ENCODE measurements at regions not wholly inside any gene's neighbourhood (a gene's known extent, or its start where the extent isn't known, plus 50 kb on each side); places are given as distances from the start of the nearest gene placed in this dataset.

DNA sequence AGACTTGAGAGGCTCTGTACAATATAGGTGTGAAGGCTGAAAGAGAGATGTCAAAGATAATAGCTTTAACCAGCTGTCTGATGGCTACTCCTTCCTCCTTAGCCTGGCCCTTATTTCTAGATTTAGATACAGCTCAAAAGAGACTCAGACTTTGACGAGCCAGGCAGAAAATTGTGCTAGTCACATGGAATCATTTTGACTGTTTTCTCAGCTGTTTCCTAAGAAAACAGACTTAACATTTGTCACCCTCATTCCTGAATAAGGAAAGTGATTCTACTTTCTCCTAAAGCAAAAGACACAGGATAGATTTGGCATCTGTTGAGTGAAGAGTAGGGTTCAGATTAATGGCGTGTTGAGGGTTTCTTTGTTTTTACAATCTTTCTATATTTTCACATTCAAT, 340.7 kb downstream of the DHX15 start:
- TF ChIP-seq EZH2 (IDR thresholded peaks at IDR 0.05; ENCODE audit: borderline replicate concordance, low read depth, low read length, severe bottlenecking) (no peak), POLR2A (IDR thresholded peaks at IDR 0.05; ENCODE audit: low read depth, low read length) (no peak), FOS (IDR thresholded peaks at IDR 0.05; ENCODE audit: borderline replicate concordance, insufficient read depth, low read length) (no peak), MYC (IDR thresholded peaks at IDR 0.05; ENCODE audit: low read depth, low read length) (no peak), JUN (IDR thresholded peaks at IDR 0.05; ENCODE audit: borderline replicate concordance, insufficient read depth, insufficient read length, low read depth) (no peak), POLR2AphosphoS5 (IDR thresholded peaks at IDR 0.05; ENCODE audit: insufficient read depth, low read depth, low read length) (no peak), GATA2 (IDR thresholded peaks at IDR 0.05; ENCODE audit: insufficient read depth, insufficient read length, low read depth, low read length) (no peak)
- TF ChIP-seq, protein P1, sequence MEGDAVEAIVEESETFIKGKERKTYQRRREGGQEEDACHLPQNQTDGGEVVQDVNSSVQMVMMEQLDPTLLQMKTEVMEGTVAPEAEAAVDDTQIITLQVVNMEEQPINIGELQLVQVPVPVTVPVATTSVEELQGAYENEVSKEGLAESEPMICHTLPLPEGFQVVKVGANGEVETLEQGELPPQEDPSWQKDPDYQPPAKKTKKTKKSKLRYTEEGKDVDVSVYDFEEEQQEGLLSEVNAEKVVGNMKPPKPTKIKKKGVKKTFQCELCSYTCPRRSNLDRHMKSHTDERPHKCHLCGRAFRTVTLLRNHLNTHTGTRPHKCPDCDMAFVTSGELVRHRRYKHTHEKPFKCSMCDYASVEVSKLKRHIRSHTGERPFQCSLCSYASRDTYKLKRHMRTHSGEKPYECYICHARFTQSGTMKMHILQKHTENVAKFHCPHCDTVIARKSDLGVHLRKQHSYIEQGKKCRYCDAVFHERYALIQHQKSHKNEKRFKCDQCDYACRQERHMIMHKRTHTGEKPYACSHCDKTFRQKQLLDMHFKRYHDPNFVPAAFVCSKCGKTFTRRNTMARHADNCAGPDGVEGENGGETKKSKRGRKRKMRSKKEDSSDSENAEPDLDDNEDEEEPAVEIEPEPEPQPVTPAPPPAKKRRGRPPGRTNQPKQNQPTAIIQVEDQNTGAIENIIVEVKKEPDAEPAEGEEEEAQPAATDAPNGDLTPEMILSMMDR (IDR thresholded peaks at IDR 0.05; ENCODE audit: extremely low read depth in 1 of 2, insufficient read depth in 1 of 2, low read depth in 1 of 2, low read length in 2 of 2): no peak
- TF ChIP-seq, protein P2, sequence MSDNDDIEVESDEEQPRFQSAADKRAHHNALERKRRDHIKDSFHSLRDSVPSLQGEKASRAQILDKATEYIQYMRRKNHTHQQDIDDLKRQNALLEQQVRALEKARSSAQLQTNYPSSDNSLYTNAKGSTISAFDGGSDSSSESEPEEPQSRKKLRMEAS (IDR thresholded peaks at IDR 0.05; ENCODE audit: insufficient read depth, insufficient read length): no peak
- H3K9me3 ChIP-seq (replicated peaks; ENCODE audit: control insufficient read depth, insufficient read depth, low read length): peaks cover 6% of the 10 kb centered on the region
- H4K20me1 ChIP-seq (replicated peaks; ENCODE audit: control insufficient read depth, extremely low read depth, insufficient read depth, low read length): no peaks in the 10 kb centered on the region
- H3K27ac ChIP-seq (ENCODE audit: insufficient read depth, low read depth, low read length): no peak overlapping the region
- DNase-seq (ENCODE audit: low read depth, low spot score) (no peak), FAIRE-seq (no peak)
- no peak overlapping the region for H3K4me3 ChIP-seq (replicated peaks in 1 of 3; ENCODE audit: insufficient read depth in 1 of 3, low read depth in 1 of 3, low read length in 3 of 3)
- no TSS peak for BruUV-seq (replicated peaks)
- ChIA-PET CTCF (no interaction called here), POLR2A (no interaction called here)
- no peak overlapping the region for H3K4me2 ChIP-seq (ENCODE audit: insufficient read depth, low read length)
- H3K9ac ChIP-seq (replicated peaks; ENCODE audit: extremely low read depth, insufficient read depth, low read length): no peak overlapping the region
- no peak overlapping the region for H2AFZ ChIP-seq (ENCODE audit: low read depth, low read length)
- H3K36me3 ChIP-seq (ENCODE audit: control insufficient read depth in 2 of 2, extremely low read depth in 1 of 2, insufficient read depth in 2 of 2, low read length in 2 of 2): no peaks in the 10 kb centered on the region
- intact Hi-C loops (cut with micrococcal nuclease): no loop called here
- no peaks in the 10 kb centered on the region for H3K79me2 ChIP-seq (ENCODE audit: control insufficient read depth, insufficient read depth, low read length)
- dilution Hi-C loops (cut with MboI; ENCODE audit: extremely low pct_ligation_motif_present, low sequenced_read_pairs): no loop called here
- H3K9me1 ChIP-seq (replicated peaks; ENCODE audit: control insufficient read depth, extremely low read depth, insufficient read depth, low read length): no peaks in the 10 kb centered on the region
- H3K27me3 ChIP-seq (ENCODE audit: control insufficient read depth in 2 of 2, insufficient read depth in 2 of 2, low read length in 2 of 2): no peaks in the 10 kb centered on the region
- H3K4me1 ChIP-seq (ENCODE audit: control insufficient read depth, extremely low read depth, insufficient read depth, low read length): no peaks in the 10 kb centered on the region

Data from endothelial cell of umbilical vein (primary cell).